ENCODE measurements at regions not wholly inside any gene's neighbourhood (a gene's known extent, or its start where the extent isn't known, plus 50 kb on each side); places are given as distances from the start of the nearest gene placed in this dataset.
"Not testable (repeated sequence)": the region's sequence is repeated elsewhere in the genome, so short reads cannot be mapped to it uniquely, and the experiment has no call there.

- no peak for DNase-seq
Observed at GRCh38 chr6:169866668-169867521, 115.5 kb downstream of the ERMARD start.

- DNase-seq, result no peak
Observed at GRCh38 chr6:169866140-169866534, 114.7 kb downstream of the ERMARD start.

- no peak for DNase-seq
Observed at GRCh38 chr6:169865346-169866139, 114.1 kb downstream of the ERMARD start.

GRCh38 chr6:169864148-169865020, 113.0 kb downstream of the ERMARD start:
- no peak for DNase-seq

- no peak for DNase-seq
Observed at GRCh38 chr6:169863710-169864109, 112.3 kb downstream of the ERMARD start.

- DNase-seq, result no peak
Observed at GRCh38 chr6:169862892-169863525, 111.6 kb downstream of the ERMARD start.

- DNase-seq, result no peak
Observed at GRCh38 chr6:169862043-169862891, 110.8 kb downstream of the ERMARD start.

GRCh38 chr6:169861431-169862042, 110.1 kb downstream of the ERMARD start:
- no peak for DNase-seq

GRCh38 chr6:169859978-169860703, 108.7 kb downstream of the ERMARD start:
- no peak for DNase-seq

- DNase-seq, result no peak
Observed at GRCh38 chr6:169859401-169859977, 108.1 kb downstream of the ERMARD start.

GRCh38 chr6:169858935-169859351, 107.5 kb downstream of the ERMARD start:
- no peak for DNase-seq

- DNase-seq, result no peak
Observed at GRCh38 chr6:169858293-169858934, 107.0 kb downstream of the ERMARD start.

- DNase-seq, result no peak
Observed at GRCh38 chr6:169857343-169858292, 106.2 kb downstream of the ERMARD start.

- DNase-seq, result not testable (repeated sequence)
Observed at GRCh38 chr6:169856442-169857342, 105.3 kb downstream of the ERMARD start.

- no peak for DNase-seq
Observed at GRCh38 chr6:169854813-169855212, 103.4 kb downstream of the ERMARD start.

GRCh38 chr6:169854083-169854725, 102.8 kb downstream of the ERMARD start:
- DNase-seq, result no peak

All from KG1 (cell line).